Adrenal gland (tissue), 9 donors: ENCODE measurements at regions not wholly inside any gene's neighbourhood (a gene's known extent, or its start where the extent isn't known, plus 50 kb on each side); places are given as distances from the start of the nearest gene placed in this dataset.

ENCODE experiments used
- DNase-seq, 7 donors: peaks; one replicate each; pipeline ENCODE4 v3.0.0-alpha.2; 2019 to 2020
- H3K27ac ChIP-seq, 5 donors: fragments of 200-600 bp; sonication (generic) in 4 of 5; 1 replicate in 3 of 5; 2 replicates in 2 of 5; pipeline versions ENCODE4 v1.5.1 to v1.8.0; 2016 to 2020; ENCODE audit warnings: mild to moderate bottlenecking in 1 of 5
- H3K27me3 ChIP-seq: fragments of 200-600 bp; 2 replicates; pipeline ENCODE4 v1.8.0; 2021
- H3K36me3 ChIP-seq, 2 donors: fragments of 200-600 bp; replicated peaks in 1 of 2; 1 replicate in 1 of 2; 2 replicates in 1 of 2; pipeline versions ENCODE4 v1.5.1 to v1.8.0; 2018 to 2022
- H3K4me1 ChIP-seq, 2 donors: fragments of 200-600 bp; replicated peaks in 1 of 2; 1 replicate in 1 of 2; 2 replicates in 1 of 2; pipeline versions ENCODE4 v1.5.1 to v1.8.0; 2018 to 2021
- H3K4me3 ChIP-seq, 4 donors: fragments of 200-600 bp; sonication (generic) in 3 of 4; one replicate each; pipeline ENCODE4 v1.5.1; 2016 to 2018
- H3K9me3 ChIP-seq, 3 donors: fragments of 200-600 bp; sonication (generic) in 1 of 3; replicated peaks in 1 of 3; 1 replicate in 2 of 3; 2 replicates in 1 of 3; pipeline versions ENCODE4 v1.5.1 to v1.8.0; 2016 to 2021
- POLR2A ChIP-seq, 2 donors: fragments of 450-650 bp; IDR thresholded peaks; one replicate each; pipeline ENCODE4 v1.6.1; 2017; ENCODE audit warnings: antibody characterized with exemption in 2 of 2, mild to moderate bottlenecking in 2 of 2, moderate library complexity in 1 of 2
- WGBS, 4 donors: extraction: QIAGEN DNeasy Blood & Tissue Kit in 2 of 4; methylation state at CpG; one replicate each; pipeline versions ENCODE4 v1.1.5 to v1.1.7; 2013 to 2017; 5-methylcytosine and 5-hydroxymethylcytosine counted together
- intact Hi-C, 2 donors: fragments of 100-400 bp; cut with DNase I; formaldehyde crosslinking; loops; one replicate each; pipeline versions ENCODE4 v1.14.1 to v1.15.0; 2022 to 2023
- TF ChIP-seq, protein P1 (sequence below), 6 experiments: fragments of 450-650 bp in 4 of 6; fragments of 200-600 bp in 2 of 6; sonication (generic) in 1 of 6; IDR thresholded peaks; 1 replicate in 5 of 6; 2 replicates in 1 of 6; pipeline versions ENCODE4 v1.5.1 to v1.8.0; 2016 to 2021; ENCODE audit warnings: antibody characterized with exemption in 6 of 6, mild to moderate bottlenecking in 2 of 6, moderate library complexity in 1 of 6
- donor health status: healthy with polysubstance abuse.
- donor health status: Bipolar disorder and iron deficiency.
- donor health status: DM: yes; HTN: yes; CAD: no.
- donor health status: DM: no; HTN: no; CAD: no.
- donor health status: DM: no; HTN: no; CAD: no.

- no peak overlapping the region for H3K27ac ChIP-seq
- no peaks in the 10 kb centered on the region for H3K27me3 ChIP-seq
- 30 to 37% (median 32%) methylated on average over 4 of the region's 4 CpGs for WGBS, 4 donors
- H3K4me3 ChIP-seq: no peak overlapping the region
- DNase-seq: no peak
- no peaks in the 10 kb centered on the region for H3K9me3 ChIP-seq
- H3K36me3 ChIP-seq: no peaks in the 10 kb centered on the region
- no peaks in the 10 kb centered on the region for H3K4me1 ChIP-seq
- TF ChIP-seq, protein P1, sequence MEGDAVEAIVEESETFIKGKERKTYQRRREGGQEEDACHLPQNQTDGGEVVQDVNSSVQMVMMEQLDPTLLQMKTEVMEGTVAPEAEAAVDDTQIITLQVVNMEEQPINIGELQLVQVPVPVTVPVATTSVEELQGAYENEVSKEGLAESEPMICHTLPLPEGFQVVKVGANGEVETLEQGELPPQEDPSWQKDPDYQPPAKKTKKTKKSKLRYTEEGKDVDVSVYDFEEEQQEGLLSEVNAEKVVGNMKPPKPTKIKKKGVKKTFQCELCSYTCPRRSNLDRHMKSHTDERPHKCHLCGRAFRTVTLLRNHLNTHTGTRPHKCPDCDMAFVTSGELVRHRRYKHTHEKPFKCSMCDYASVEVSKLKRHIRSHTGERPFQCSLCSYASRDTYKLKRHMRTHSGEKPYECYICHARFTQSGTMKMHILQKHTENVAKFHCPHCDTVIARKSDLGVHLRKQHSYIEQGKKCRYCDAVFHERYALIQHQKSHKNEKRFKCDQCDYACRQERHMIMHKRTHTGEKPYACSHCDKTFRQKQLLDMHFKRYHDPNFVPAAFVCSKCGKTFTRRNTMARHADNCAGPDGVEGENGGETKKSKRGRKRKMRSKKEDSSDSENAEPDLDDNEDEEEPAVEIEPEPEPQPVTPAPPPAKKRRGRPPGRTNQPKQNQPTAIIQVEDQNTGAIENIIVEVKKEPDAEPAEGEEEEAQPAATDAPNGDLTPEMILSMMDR (IDR thresholded peaks at IDR 0.05): no peak
- TF ChIP-seq POLR2A (IDR thresholded peaks at IDR 0.05): no peak
- intact Hi-C loops: no loop called here
Measured at GRCh38 chr11:90448256-90448655, 225.4 kb upstream of the CHORDC1 start.

GRCh38 chr11:90447618-90448017 is 224.8 kb upstream of the CHORDC1 start:
- no peak for DNase-seq
- Histone ChIP-seq H3K9me3 (no peaks in the 10 kb centered on the region), H3K36me3 (no peaks in the 10 kb centered on the region), H3K4me1 (no peaks in the 10 kb centered on the region), H3K27me3 (no peaks in the 10 kb centered on the region), H3K4me3 (no peak overlapping the region), H3K27ac (no peak overlapping the region)
- 69 to 83% (median 75%) methylated on average over 5 of the region's 5 CpGs for WGBS, 4 donors
- TF ChIP-seq, protein P1 (IDR thresholded peaks at IDR 0.05): no peak
- no peak for TF ChIP-seq POLR2A (IDR thresholded peaks at IDR 0.05)
- intact Hi-C loops: no loop called here

- Histone ChIP-seq H3K4me1 (no peaks in the 10 kb centered on the region), H3K36me3 (no peaks in the 10 kb centered on the region), H3K4me3 (no peak overlapping the region), H3K27ac (no peak overlapping the region), H3K9me3 (no peaks in the 10 kb centered on the region), H3K27me3 (no peaks in the 10 kb centered on the region)
- 66 to 69% (median 68%) methylated on average over 2 of the region's 2 CpGs for WGBS, 4 donors
- intact Hi-C loops: no loop called here
- DNase-seq: no peak
- TF ChIP-seq, protein P1 (IDR thresholded peaks at IDR 0.05): no peak
- no peak for TF ChIP-seq POLR2A (IDR thresholded peaks at IDR 0.05)
Measured at GRCh38 chr11:90446207-90446606, 223.4 kb upstream of the CHORDC1 start.

DNA sequence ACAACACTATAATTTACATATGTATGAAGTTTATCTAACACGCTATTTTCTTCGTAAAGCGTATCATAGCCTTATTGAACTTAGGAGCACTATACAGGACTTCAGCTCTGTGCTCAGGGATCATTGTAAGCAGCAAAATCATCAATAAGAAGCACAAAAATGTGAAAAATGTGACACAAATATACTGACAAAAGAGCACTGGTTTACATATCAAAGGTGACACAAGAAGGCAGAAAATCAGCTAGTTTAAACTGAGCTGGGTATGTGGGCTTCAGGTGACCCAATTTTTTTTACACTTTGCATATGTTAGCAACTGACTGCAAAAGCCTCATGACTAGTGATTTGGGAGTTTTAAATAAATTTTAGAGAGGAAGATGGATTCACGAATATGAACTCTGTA is 215.2 kb upstream of the CHORDC1 start:
- H3K9me3 ChIP-seq: no peaks in the 10 kb centered on the region
- 88 to 98% (median 89%) methylated on average over 4 of the region's 4 CpGs for WGBS, 4 donors
- no peaks in the 10 kb centered on the region for H3K27me3 ChIP-seq
- TF ChIP-seq POLR2A (IDR thresholded peaks at IDR 0.05): no peak
- TF ChIP-seq, protein P1 (IDR thresholded peaks at IDR 0.05): no peak
- H3K4me1 ChIP-seq: no peaks in the 10 kb centered on the region
- no peaks in the 10 kb centered on the region for H3K36me3 ChIP-seq
- DNase-seq: no peak
- intact Hi-C loops: no loop called here
- no peak overlapping the region for H3K27ac ChIP-seq
- no peak overlapping the region for H3K4me3 ChIP-seq
